ENCODE measurements at regions not wholly inside any gene's neighbourhood (a gene's known extent, or its start where the extent isn't known, plus 50 kb on each side); places are given as distances from the start of the nearest gene placed in this dataset.

- Histone ChIP-seq H3K4me3 (ENCODE audit: low read length) (no peak overlapping the region), H3K36me3 (ENCODE audit: insufficient read depth, low read length) (no peaks in the 10 kb centered on the region), H3K9ac (ENCODE audit: low read depth, low read length) (no peak overlapping the region), H3K4me2 (ENCODE audit: low read length) (no peak overlapping the region), H3K4me1 (ENCODE audit: control insufficient read depth, insufficient read depth, low read length) (no peaks in the 10 kb centered on the region), H3K9me3 (replicated peaks; ENCODE audit: low read length) (no peaks in the 10 kb centered on the region), H3K27me3 (ENCODE audit: control insufficient read depth, insufficient read depth, low read length) (no peaks in the 10 kb centered on the region)
These were observed 505.9 kb downstream of the MED13L start for GRCh38 chr12:115771601-115772000.

- Histone ChIP-seq H3K4me1 (ENCODE audit: control insufficient read depth, insufficient read depth, low read length) (no peaks in the 10 kb centered on the region), H3K4me2 (ENCODE audit: low read length) (no peak overlapping the region), H3K9me3 (replicated peaks; ENCODE audit: low read length) (no peaks in the 10 kb centered on the region), H3K9ac (ENCODE audit: low read depth, low read length) (no peak overlapping the region), H3K4me3 (ENCODE audit: low read length) (no peak overlapping the region), H3K27me3 (ENCODE audit: control insufficient read depth, insufficient read depth, low read length) (no peaks in the 10 kb centered on the region), H3K36me3 (ENCODE audit: insufficient read depth, low read length) (no peaks in the 10 kb centered on the region)
These were observed 506.4 kb downstream of the MED13L start for GRCh38 chr12:115771065-115771464.

GRCh38 chr12:115770643-115771042, 506.9 kb downstream of the MED13L start:
- Histone ChIP-seq H3K4me2 (ENCODE audit: low read length) (no peak overlapping the region), H3K9me3 (replicated peaks; ENCODE audit: low read length) (no peaks in the 10 kb centered on the region), H3K9ac (ENCODE audit: low read depth, low read length) (no peak overlapping the region), H3K4me3 (ENCODE audit: low read length) (no peak overlapping the region), H3K27me3 (ENCODE audit: control insufficient read depth, insufficient read depth, low read length) (no peaks in the 10 kb centered on the region), H3K4me1 (ENCODE audit: control insufficient read depth, insufficient read depth, low read length) (no peaks in the 10 kb centered on the region), H3K36me3 (ENCODE audit: insufficient read depth, low read length) (no peaks in the 10 kb centered on the region)

DNA sequence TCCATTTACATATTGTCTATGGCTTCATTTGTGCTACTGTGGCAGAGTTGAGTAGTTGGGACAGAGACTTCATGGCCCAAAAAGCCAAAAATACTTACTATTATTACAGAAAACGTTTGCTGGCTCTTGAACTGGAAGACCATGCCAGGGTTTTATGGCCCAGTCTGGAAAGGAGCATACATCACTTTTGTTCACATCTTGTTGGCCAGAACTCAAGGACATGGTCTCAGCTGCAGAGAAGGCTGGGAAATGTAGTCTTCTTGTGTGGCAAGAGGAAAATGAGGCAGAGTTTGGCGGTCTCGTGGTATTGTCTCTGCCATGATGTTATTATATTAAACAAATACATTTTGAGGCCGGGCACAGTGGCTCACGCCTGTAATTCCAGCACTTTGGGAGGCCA, 509.6 kb downstream of the MED13L start:
- Histone ChIP-seq H3K4me3 (ENCODE audit: low read length) (no peak overlapping the region), H3K27me3 (ENCODE audit: control insufficient read depth, insufficient read depth, low read length) (no peaks in the 10 kb centered on the region), H3K9me3 (replicated peaks; ENCODE audit: low read length) (no peaks in the 10 kb centered on the region), H3K9ac (ENCODE audit: low read depth, low read length) (no peak overlapping the region), H3K4me1 (ENCODE audit: control insufficient read depth, insufficient read depth, low read length) (no peaks in the 10 kb centered on the region), H3K4me2 (ENCODE audit: low read length) (no peak overlapping the region), H3K36me3 (ENCODE audit: insufficient read depth, low read length) (no peaks in the 10 kb centered on the region)

DNA sequence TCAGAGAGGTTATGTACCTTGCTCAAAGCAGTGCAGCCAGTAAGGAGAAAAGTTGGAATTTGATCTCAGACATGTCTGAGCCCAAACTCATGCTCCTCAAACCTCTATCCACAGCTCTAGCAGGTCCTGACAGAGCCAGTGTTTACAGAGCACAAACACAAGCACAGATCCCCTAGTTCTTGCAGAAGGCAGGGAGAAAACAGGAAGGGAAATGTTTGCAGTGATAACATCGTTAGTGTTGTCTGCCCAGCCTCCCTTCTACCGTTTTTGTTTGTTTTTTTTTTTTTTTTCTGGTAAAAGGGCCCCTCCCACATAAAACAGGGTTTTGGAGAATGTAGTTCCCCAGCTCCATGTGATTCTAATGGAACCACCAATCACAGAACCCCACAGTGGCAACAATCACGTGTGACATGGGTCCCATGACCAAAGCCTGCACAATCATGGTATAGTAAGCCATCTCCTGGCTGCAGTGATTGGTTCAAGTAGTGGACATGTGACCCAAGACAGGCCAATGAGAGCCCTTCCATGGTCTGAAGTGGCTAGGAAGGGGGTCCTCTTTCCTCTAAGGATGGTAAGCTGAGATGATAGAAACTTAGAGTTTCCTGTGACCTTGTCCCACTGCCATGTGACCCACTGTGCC, 513.4 kb downstream of the MED13L start:
- H3K9me3 ChIP-seq (replicated peaks; ENCODE audit: low read length) = no peaks in the 10 kb centered on the region
- no peak overlapping the region for H3K4me3 ChIP-seq (ENCODE audit: low read length)
- H3K9ac ChIP-seq (ENCODE audit: low read depth, low read length) = no peak overlapping the region
- H3K27me3 ChIP-seq (ENCODE audit: control insufficient read depth, insufficient read depth, low read length) = peaks cover 5% of the 10 kb centered on the region
- no peaks in the 10 kb centered on the region for H3K36me3 ChIP-seq (ENCODE audit: insufficient read depth, low read length)
- H3K4me2 ChIP-seq (ENCODE audit: low read length) = no peak overlapping the region
- H3K4me1 ChIP-seq (ENCODE audit: control insufficient read depth, insufficient read depth, low read length) = no peaks in the 10 kb centered on the region

DNA sequence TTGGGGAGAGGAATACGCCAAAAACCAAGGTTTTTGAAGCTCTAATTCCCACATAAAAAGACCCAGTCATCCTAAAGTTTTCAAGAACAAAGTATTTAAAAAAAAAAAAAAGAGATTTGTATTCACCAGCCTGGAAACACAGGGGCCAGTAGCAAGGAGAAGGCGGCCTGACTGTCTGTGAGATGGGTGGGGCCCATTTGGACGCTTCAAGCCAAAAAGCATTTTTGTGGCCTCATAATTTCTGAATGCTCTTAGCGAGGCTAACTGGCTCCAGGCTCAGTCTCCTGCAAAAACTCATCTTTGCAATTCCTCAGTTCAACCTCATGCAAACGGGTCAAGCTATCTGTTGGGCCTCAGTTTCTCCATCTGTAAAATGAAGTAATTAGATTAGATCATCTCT, 514.1 kb downstream of the MED13L start:
- Histone ChIP-seq H3K4me2 (ENCODE audit: low read length) (no peak overlapping the region), H3K27me3 (ENCODE audit: control insufficient read depth, insufficient read depth, low read length) (peaks cover 5% of the 10 kb centered on the region), H3K9ac (ENCODE audit: low read depth, low read length) (no peak overlapping the region), H3K4me1 (ENCODE audit: control insufficient read depth, insufficient read depth, low read length) (no peaks in the 10 kb centered on the region), H3K4me3 (ENCODE audit: low read length) (no peak overlapping the region), H3K36me3 (ENCODE audit: insufficient read depth, low read length) (no peaks in the 10 kb centered on the region), H3K9me3 (replicated peaks; ENCODE audit: low read length) (no peaks in the 10 kb centered on the region)

DNA sequence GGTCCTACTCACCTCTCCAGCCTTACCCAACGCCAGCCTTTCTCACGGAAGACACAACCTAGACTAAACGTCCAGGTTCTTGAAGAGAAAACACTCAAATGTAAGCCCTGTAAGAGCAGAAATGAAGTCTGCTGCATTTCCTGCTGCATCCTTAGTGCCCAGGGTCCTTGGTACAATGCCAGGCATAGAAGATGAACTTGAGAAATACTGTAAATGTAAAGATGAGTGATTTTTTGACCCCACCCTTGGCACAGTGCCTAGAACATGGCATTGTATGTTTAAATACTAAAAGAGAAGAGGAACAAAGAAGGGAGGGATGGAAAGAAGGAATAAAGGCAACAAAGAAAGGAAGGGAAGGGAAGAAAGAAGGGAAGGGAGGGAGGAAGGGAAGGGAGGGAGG, 514.6 kb downstream of the MED13L start:
- Histone ChIP-seq H3K9me3 (replicated peaks; ENCODE audit: low read length) (no peaks in the 10 kb centered on the region), H3K4me3 (ENCODE audit: low read length) (no peak overlapping the region), H3K36me3 (ENCODE audit: insufficient read depth, low read length) (no peaks in the 10 kb centered on the region), H3K4me2 (ENCODE audit: low read length) (no peak overlapping the region), H3K27me3 (ENCODE audit: control insufficient read depth, insufficient read depth, low read length) (peaks cover 8% of the 10 kb centered on the region), H3K4me1 (ENCODE audit: control insufficient read depth, insufficient read depth, low read length) (no peaks in the 10 kb centered on the region), H3K9ac (ENCODE audit: low read depth, low read length) (no peak overlapping the region)

DNA sequence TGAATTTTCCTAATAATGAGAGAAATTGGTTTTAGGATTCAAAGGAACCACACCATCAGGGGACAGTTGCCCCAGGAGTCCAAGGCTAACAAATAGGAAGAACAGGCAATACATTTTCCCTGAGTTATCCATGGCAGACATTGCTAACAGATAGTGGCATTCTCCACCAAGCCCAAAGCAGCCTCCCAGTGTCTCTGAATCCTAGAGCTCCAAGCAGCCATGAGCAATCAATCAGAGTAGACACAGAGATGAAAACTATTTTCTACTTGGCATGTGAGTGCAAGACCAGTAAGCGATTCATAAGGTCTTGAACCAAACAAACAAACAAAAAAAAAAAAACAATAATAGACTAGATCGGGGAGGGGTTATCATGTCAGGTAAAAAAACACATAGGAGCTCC, 515.7 kb downstream of the MED13L start:
- H3K4me2 ChIP-seq (ENCODE audit: low read length) = no peak overlapping the region
- H3K9me3 ChIP-seq (replicated peaks; ENCODE audit: low read length) = no peaks in the 10 kb centered on the region
- H3K9ac ChIP-seq (ENCODE audit: low read depth, low read length) = no peak overlapping the region
- peaks cover 18% of the 10 kb centered on the region for H3K27me3 ChIP-seq (ENCODE audit: control insufficient read depth, insufficient read depth, low read length)
- no peaks in the 10 kb centered on the region for H3K4me1 ChIP-seq (ENCODE audit: control insufficient read depth, insufficient read depth, low read length)
- H3K4me3 ChIP-seq (ENCODE audit: low read length) = no peak overlapping the region
- no peaks in the 10 kb centered on the region for H3K36me3 ChIP-seq (ENCODE audit: insufficient read depth, low read length)

DNA sequence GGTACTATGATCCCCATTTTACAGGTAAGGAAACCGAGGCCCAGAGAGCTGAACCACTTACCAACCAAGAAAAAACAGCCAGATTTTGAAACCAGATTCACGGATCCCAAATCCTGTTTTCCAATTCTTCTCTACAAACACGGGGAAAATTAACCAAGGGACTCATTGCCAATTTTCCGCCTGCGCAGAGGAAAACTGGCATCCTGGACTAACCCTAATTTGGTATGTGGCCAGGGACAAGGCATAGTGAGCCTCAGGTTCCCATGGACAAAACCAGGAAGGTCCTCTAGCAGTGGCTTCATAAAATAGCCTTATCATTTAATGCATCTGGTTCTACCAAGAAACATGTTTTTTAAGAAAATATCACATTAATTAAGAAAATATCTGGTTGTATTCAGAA, 517.3 kb downstream of the MED13L start:
- Histone ChIP-seq H3K9ac (ENCODE audit: low read depth, low read length) (no peak overlapping the region), H3K27me3 (ENCODE audit: control insufficient read depth, insufficient read depth, low read length) (peaks cover 32% of the 10 kb centered on the region), H3K9me3 (replicated peaks; ENCODE audit: low read length) (no peaks in the 10 kb centered on the region), H3K4me1 (ENCODE audit: control insufficient read depth, insufficient read depth, low read length) (no peaks in the 10 kb centered on the region), H3K4me3 (ENCODE audit: low read length) (no peak overlapping the region), H3K36me3 (ENCODE audit: insufficient read depth, low read length) (no peaks in the 10 kb centered on the region), H3K4me2 (ENCODE audit: low read length) (no peak overlapping the region)

DNA sequence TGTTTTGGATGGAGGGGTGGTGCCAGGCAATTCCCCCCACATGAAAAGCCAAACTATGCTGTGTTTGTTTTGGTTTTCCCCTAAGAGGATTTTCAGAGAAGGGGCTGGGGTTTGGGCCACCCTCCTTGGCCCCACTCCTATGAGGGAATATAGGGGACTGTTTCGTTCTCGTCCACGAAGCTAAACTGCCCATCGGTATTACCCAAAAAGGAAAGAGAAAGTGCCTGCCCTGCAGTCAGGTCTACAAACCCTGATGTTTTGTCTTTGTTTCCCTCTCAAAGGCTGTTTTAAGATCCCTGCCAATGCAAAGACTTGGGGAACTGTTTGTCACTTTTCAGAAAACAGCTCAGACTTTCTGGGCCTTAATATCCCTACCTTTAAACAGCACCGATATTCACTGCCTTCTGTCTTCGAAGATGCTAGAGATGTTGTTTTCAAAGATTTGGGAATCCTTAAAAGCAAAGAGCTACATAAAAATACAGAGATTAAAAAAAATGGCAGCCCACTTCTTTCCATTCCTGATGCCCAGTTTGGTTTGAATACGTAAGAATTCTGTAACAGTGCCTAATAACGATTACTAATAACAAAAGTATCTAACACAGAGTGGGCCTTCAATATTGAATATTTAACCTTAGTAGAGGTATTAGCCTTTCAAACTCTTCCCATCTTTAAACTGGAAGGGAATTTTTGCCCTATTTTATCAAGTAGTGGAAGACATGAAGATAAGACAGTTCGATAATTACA, 518.4 kb downstream of the MED13L start:
- H3K9me3 ChIP-seq (replicated peaks; ENCODE audit: low read length) = no peaks in the 10 kb centered on the region
- H3K4me3 ChIP-seq (ENCODE audit: low read length) = no peak overlapping the region
- H3K27me3 ChIP-seq (ENCODE audit: control insufficient read depth, insufficient read depth, low read length) = peaks cover 36% of the 10 kb centered on the region
- H3K9ac ChIP-seq (ENCODE audit: low read depth, low read length) = no peak overlapping the region
- H3K4me1 ChIP-seq (ENCODE audit: control insufficient read depth, insufficient read depth, low read length) = no peaks in the 10 kb centered on the region
- H3K4me2 ChIP-seq (ENCODE audit: low read length) = no peak overlapping the region
- H3K36me3 ChIP-seq (ENCODE audit: insufficient read depth, low read length) = no peaks in the 10 kb centered on the region

GRCh38 chr12:115758183-115758582, 519.3 kb downstream of the MED13L start:
- H3K4me1 ChIP-seq (ENCODE audit: control insufficient read depth, insufficient read depth, low read length) = no peaks in the 10 kb centered on the region
- H3K9me3 ChIP-seq (replicated peaks; ENCODE audit: low read length) = no peaks in the 10 kb centered on the region
- no peaks in the 10 kb centered on the region for H3K36me3 ChIP-seq (ENCODE audit: insufficient read depth, low read length)
- H3K27me3 ChIP-seq (ENCODE audit: control insufficient read depth, insufficient read depth, low read length) = peaks cover 37% of the 10 kb centered on the region
- H3K9ac ChIP-seq (ENCODE audit: low read depth, low read length) = no peak overlapping the region
- H3K4me3 ChIP-seq (ENCODE audit: low read length) = no peak overlapping the region
- H3K4me2 ChIP-seq (ENCODE audit: low read length) = no peak overlapping the region

- no peak overlapping the region for H3K4me3 ChIP-seq (ENCODE audit: low read length)
- peaks cover 12% of the 10 kb centered on the region for H3K4me1 ChIP-seq (ENCODE audit: control insufficient read depth, insufficient read depth, low read length)
- H3K9me3 ChIP-seq (replicated peaks; ENCODE audit: low read length) = no peaks in the 10 kb centered on the region
- no peak overlapping the region for H3K4me2 ChIP-seq (ENCODE audit: low read length)
- H3K36me3 ChIP-seq (ENCODE audit: insufficient read depth, low read length) = no peaks in the 10 kb centered on the region
- peaks cover 32% of the 10 kb centered on the region for H3K27me3 ChIP-seq (ENCODE audit: control insufficient read depth, insufficient read depth, low read length)
- H3K9ac ChIP-seq (ENCODE audit: low read depth, low read length) = no peak overlapping the region
These were observed 520.7 kb downstream of the MED13L start for GRCh38 chr12:115756804-115757203.

All from skeletal muscle satellite cell (primary cell).